ENCODE measurements at regions not wholly inside any gene's neighbourhood (a gene's known extent, or its start where the extent isn't known, plus 50 kb on each side); places are given as distances from the start of the nearest gene placed in this dataset.

DNA sequence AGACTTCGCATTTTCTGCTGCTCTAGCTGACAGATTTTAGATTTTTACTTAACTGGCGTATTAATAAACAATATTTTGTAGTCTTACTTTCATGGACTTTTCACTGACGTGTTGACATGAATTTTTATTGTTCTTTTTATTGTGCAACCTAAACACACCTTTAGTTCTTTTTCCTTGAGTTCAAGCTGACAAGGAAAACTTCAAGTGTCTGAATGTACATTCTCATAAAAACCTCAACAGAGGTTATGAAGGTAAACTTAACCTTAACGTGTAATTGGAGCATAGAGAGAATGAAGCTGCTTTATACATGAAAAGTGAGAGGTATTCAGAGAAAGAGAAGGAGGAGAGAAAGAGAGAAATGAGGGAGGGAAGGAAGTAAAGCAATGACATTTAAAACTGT, 364.3 kb upstream of the CT83 start:
- H3K36me3 Mint-ChIP-seq: no peaks in the 10 kb centered on the region
- no peak overlapping the region for H3K4me3 ChIP-seq (ENCODE audit: low read length)
- no peaks in the 10 kb centered on the region for H3K27me3 Mint-ChIP-seq
- intact Hi-C loops (cut with micrococcal nuclease): no loop called here
- no peak overlapping the region for H3K27ac ChIP-seq (ENCODE audit: low read depth, low read length)
- no peak for DNase-seq
- no peaks in the 10 kb centered on the region for H3K4me1 Mint-ChIP-seq
- no peaks in the 10 kb centered on the region for H3K9me3 ChIP-seq (ENCODE audit: control insufficient read depth in 2 of 3, low read length in 3 of 3)
- ChIA-PET POLR2A (no interaction called here), CTCF (no interaction called here)
- no peak overlapping the region for H3K27ac Mint-ChIP-seq
- ATAC-seq: no peak
- no peaks in the 10 kb centered on the region for H3K36me3 ChIP-seq (ENCODE audit: control insufficient read depth in 2 of 3, insufficient read depth in 3 of 3, low read length in 3 of 3)
- no peaks in the 10 kb centered on the region for H3K27me3 ChIP-seq (ENCODE audit: control insufficient read depth in 2 of 2, insufficient read depth in 2 of 2, low read length in 2 of 2)
- H3K9me3 Mint-ChIP-seq: no peaks in the 10 kb centered on the region
- no peak overlapping the region for H3K4me3 Mint-ChIP-seq
- H3K4me1 ChIP-seq (ENCODE audit: control insufficient read depth in 2 of 2, insufficient read depth in 2 of 2, low read length in 2 of 2): no peaks in the 10 kb centered on the region

DNA sequence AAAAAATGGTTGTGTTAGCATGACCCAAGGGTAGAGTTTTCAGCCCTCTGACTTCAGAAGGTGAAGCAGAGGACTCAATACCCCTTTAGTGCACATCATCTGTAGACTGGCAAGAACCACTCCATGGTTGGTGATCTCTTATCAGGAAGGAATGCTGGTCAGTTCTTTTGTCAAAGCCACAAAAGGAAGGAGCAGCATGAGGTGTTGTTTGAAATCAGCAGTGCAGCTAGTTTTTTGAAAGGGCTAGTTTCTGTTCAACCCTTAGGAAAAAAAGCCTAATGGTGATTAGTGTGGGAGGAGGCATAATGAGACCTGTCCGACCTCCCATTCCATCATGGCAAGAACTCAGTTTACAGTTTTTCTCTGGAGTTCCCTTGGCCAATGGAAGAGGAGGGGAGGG, 362.0 kb upstream of the CT83 start:
- no peak for ATAC-seq
- no peak overlapping the region for H3K27ac ChIP-seq (ENCODE audit: low read depth, low read length)
- no peaks in the 10 kb centered on the region for H3K9me3 ChIP-seq (ENCODE audit: control insufficient read depth in 2 of 3, low read length in 3 of 3)
- ChIA-PET POLR2A (no interaction called here), CTCF (no interaction called here)
- H3K36me3 Mint-ChIP-seq: no peaks in the 10 kb centered on the region
- H3K9me3 Mint-ChIP-seq: peaks cover 0 to 2% (median 0%) of the 10 kb centered on the region in 11 donors
- H3K4me3 ChIP-seq (ENCODE audit: low read length): no peak overlapping the region
- no peaks in the 10 kb centered on the region for H3K36me3 ChIP-seq (ENCODE audit: control insufficient read depth in 2 of 3, insufficient read depth in 3 of 3, low read length in 3 of 3)
- H3K4me1 ChIP-seq (ENCODE audit: control insufficient read depth in 2 of 2, insufficient read depth in 2 of 2, low read length in 2 of 2): no peaks in the 10 kb centered on the region
- H3K27me3 ChIP-seq (ENCODE audit: control insufficient read depth in 2 of 2, insufficient read depth in 2 of 2, low read length in 2 of 2): no peaks in the 10 kb centered on the region
- no peaks in the 10 kb centered on the region for H3K4me1 Mint-ChIP-seq
- H3K4me3 Mint-ChIP-seq: no peak overlapping the region
- no peak overlapping the region for H3K27ac Mint-ChIP-seq
- no peaks in the 10 kb centered on the region for H3K27me3 Mint-ChIP-seq
- intact Hi-C loops (cut with micrococcal nuclease): no loop called here
- no peak for DNase-seq

DNA sequence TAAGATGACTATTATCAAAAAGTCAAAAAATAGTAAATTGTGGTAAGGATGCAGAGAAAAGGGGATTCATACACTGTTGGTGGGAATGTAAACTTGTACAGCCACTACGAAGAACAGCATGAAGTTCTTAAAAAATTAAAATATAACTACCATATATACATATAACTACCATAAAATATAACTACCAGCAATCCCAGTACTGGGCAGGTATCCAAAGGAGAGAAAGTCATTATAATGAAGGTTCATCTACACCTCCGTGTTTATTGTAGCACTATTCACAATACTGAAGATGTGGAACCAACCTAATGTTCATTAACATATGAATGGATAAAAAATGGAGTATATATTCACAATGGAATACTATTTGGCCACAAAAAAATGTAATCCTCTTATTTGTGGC, 360.9 kb upstream of the CT83 start:
- Histone ChIP-seq H3K4me1 (ENCODE audit: control insufficient read depth in 2 of 2, insufficient read depth in 2 of 2, low read length in 2 of 2) (no peaks in the 10 kb centered on the region), H3K9me3 (ENCODE audit: control insufficient read depth in 2 of 3, low read length in 3 of 3) (no peaks in the 10 kb centered on the region), H3K36me3 (ENCODE audit: control insufficient read depth in 2 of 3, insufficient read depth in 3 of 3, low read length in 3 of 3) (no peaks in the 10 kb centered on the region), H3K4me3 (ENCODE audit: low read length) (no peak overlapping the region), H3K27me3 (ENCODE audit: control insufficient read depth in 2 of 2, insufficient read depth in 2 of 2, low read length in 2 of 2) (no peaks in the 10 kb centered on the region), H3K27ac (ENCODE audit: low read depth, low read length) (no peak overlapping the region)
- DNase-seq (no peak), ATAC-seq (no peak)
- Mint-ChIP-seq H3K4me1 (no peaks in the 10 kb centered on the region), H3K4me3 (no peak overlapping the region), H3K9me3 (peaks cover 0 to 2% (median 0%) of the 10 kb centered on the region in 11 donors), H3K27me3 (no peaks in the 10 kb centered on the region), H3K36me3 (no peaks in the 10 kb centered on the region), H3K27ac (no peak overlapping the region)
- CTCF ChIA-PET: no interaction called here
- intact Hi-C loops (cut with micrococcal nuclease): no loop called here
- POLR2A ChIA-PET: no interaction called here

DNA sequence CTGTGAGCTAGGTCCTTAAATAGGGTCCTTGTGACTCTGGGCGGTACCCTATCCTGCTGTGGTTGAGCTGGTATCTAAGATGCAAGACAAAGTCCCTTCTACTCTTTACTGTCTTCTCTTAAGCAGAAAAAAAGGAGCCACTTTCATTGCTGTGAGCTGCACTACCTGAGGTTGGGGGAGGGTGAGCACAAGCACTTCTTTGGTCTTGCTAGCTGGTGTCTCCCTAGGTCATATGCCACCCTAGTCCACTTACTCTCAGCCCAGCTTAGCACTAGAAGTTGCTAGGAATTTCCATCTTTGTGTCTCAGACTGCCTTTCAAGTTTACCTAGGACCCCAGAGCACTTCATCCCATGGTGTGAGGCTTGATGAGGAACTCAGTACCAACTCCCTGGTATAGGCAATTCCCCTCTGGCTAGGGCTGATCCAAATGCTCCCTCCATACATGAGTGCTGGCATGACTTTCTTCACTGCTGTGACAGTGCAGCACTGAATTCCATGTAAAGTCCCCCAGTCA, 343.6 kb upstream of the CT83 start:
- no peak for DNase-seq

DNA sequence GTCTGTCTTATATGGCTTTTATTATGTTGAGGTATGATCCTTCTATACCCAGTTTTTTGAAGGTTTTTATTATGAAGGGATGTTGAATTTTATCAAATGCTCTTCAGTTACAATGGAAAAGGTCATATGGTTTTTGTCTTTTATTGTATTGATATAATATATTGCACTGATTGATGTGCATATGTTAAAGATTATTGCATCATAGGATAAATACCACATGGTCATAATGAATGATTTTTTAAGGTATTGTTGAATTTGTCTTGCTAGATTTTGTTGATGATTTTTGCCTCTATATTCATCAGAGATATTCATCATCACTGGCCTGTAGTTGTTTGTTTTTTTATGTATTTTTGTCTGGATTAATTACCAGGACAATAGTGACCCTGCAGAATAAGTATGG, 339.2 kb upstream of the CT83 start:
- CTCF ChIA-PET: no interaction called here
- Histone ChIP-seq H3K4me1 (ENCODE audit: control insufficient read depth in 2 of 2, insufficient read depth in 2 of 2, low read length in 2 of 2) (no peaks in the 10 kb centered on the region), H3K27me3 (ENCODE audit: control insufficient read depth in 2 of 2, insufficient read depth in 2 of 2, low read length in 2 of 2) (no peaks in the 10 kb centered on the region), H3K4me3 (ENCODE audit: low read length) (no peak overlapping the region), H3K36me3 (ENCODE audit: control insufficient read depth in 2 of 3, insufficient read depth in 3 of 3, low read length in 3 of 3) (no peaks in the 10 kb centered on the region), H3K27ac (ENCODE audit: low read depth, low read length) (no peak overlapping the region), H3K9me3 (ENCODE audit: control insufficient read depth in 2 of 3, low read length in 3 of 3) (no peaks in the 10 kb centered on the region)
- POLR2A ChIA-PET: no interaction called here
- Mint-ChIP-seq H3K9me3 (peaks cover 0 to 8% (median 2%) of the 10 kb centered on the region in 11 donors), H3K4me1 (no peaks in the 10 kb centered on the region), H3K4me3 (no peak overlapping the region), H3K27me3 (no peaks in the 10 kb centered on the region), H3K27ac (no peak overlapping the region), H3K36me3 (no peaks in the 10 kb centered on the region)
- ATAC-seq: no peak
- DNase-seq: no peak
- intact Hi-C loops (cut with micrococcal nuclease): no loop called here

More for the DNA sequence above, 343.6 kb upstream of the CT83 start:
- Mint-ChIP-seq H3K27ac (no peak overlapping the region), H3K27me3 (no peaks in the 10 kb centered on the region), H3K36me3 (no peaks in the 10 kb centered on the region), H3K4me1 (no peaks in the 10 kb centered on the region), H3K4me3 (no peak overlapping the region), H3K9me3 (peaks cover 0 to 3% (median 0%) of the 10 kb centered on the region in 11 donors)
- H3K4me3 ChIP-seq (ENCODE audit: low read length): no peak overlapping the region
- no peak for ATAC-seq
- no peaks in the 10 kb centered on the region for H3K9me3 ChIP-seq (ENCODE audit: control insufficient read depth in 2 of 3, low read length in 3 of 3)
- POLR2A ChIA-PET: no interaction called here
- no peaks in the 10 kb centered on the region for H3K27me3 ChIP-seq (ENCODE audit: control insufficient read depth in 2 of 2, insufficient read depth in 2 of 2, low read length in 2 of 2)
- CTCF ChIA-PET: no interaction called here
- no peaks in the 10 kb centered on the region for H3K36me3 ChIP-seq (ENCODE audit: control insufficient read depth in 2 of 3, insufficient read depth in 3 of 3, low read length in 3 of 3)
- H3K27ac ChIP-seq (ENCODE audit: low read depth, low read length): no peak overlapping the region
- intact Hi-C loops (cut with micrococcal nuclease): no loop called here
- no peaks in the 10 kb centered on the region for H3K4me1 ChIP-seq (ENCODE audit: control insufficient read depth in 2 of 2, insufficient read depth in 2 of 2, low read length in 2 of 2)

DNA sequence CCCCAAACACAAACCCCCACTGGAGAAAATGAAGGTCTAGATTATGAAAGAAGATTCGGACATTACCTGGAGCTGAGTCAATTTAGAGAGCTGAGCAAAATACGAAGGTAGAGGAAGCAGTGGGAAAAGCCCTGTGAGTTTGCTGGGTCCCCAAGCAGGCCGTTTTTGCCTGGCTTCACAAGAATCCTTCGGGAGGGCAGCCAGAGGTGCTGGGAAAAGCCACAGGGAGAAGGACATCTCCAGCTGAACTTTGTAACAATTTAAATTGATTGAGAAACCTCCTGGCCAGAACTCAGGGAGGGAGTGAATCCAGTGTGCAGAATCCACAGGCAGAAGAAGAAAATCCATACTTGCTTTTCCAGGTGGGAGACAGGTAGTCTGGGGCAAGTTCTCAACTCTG, 319.1 kb upstream of the CT83 start:
- ChIA-PET CTCF (no interaction called here), POLR2A (no interaction called here)
- H3K4me1 ChIP-seq (ENCODE audit: control insufficient read depth in 2 of 2, insufficient read depth in 2 of 2, low read length in 2 of 2): no peaks in the 10 kb centered on the region
- no peaks in the 10 kb centered on the region for H3K36me3 ChIP-seq (ENCODE audit: control insufficient read depth in 2 of 3, insufficient read depth in 3 of 3, low read length in 3 of 3)
- ATAC-seq: no peak
- H3K9me3 ChIP-seq (ENCODE audit: control insufficient read depth in 2 of 3, low read length in 3 of 3): no peaks in the 10 kb centered on the region
- H3K9me3 Mint-ChIP-seq: peaks cover 0 to 17% (median 3%) of the 10 kb centered on the region in 11 donors
- H3K36me3 Mint-ChIP-seq: no peaks in the 10 kb centered on the region
- H3K27ac Mint-ChIP-seq: no peak overlapping the region
- H3K4me1 Mint-ChIP-seq: no peaks in the 10 kb centered on the region
- DNase-seq: no peak
- intact Hi-C loops (cut with micrococcal nuclease): no loop called here
- no peak overlapping the region for H3K4me3 Mint-ChIP-seq
- H3K27ac ChIP-seq (ENCODE audit: low read depth, low read length): no peak overlapping the region
- no peaks in the 10 kb centered on the region for H3K27me3 Mint-ChIP-seq
- no peaks in the 10 kb centered on the region for H3K27me3 ChIP-seq (ENCODE audit: control insufficient read depth in 2 of 2, insufficient read depth in 2 of 2, low read length in 2 of 2)
- H3K4me3 ChIP-seq (ENCODE audit: low read length): no peak overlapping the region

DNA sequence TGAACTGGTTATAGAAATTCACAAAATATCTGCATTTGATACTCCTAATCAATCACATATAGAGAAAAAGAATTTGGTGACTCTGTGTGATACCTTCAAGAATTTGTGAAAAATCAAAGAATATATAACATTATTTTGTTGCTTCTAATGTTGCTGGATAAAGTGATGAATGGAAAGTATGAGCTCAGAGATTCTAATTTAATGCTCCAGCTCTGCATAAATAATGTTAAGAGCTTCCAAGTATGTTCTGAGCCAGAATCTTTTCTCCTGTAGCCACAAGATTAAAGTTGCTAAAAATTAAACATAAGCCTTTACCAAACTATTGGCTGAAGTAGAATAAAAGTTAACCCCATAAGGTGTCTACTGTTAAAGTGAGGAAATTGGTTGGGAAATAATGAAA, 294.7 kb upstream of the CT83 start:
- H3K4me1 Mint-ChIP-seq: no peaks in the 10 kb centered on the region
- no peak overlapping the region for H3K27ac Mint-ChIP-seq
- ATAC-seq (no peak), DNase-seq (no peak)
- H3K9me3 Mint-ChIP-seq: peaks cover 0 to 4% (median 0%) of the 10 kb centered on the region in 11 donors
- CTCF ChIA-PET: no interaction called here
- Histone ChIP-seq H3K27ac (ENCODE audit: low read depth, low read length) (no peak overlapping the region), H3K4me1 (ENCODE audit: control insufficient read depth in 2 of 2, insufficient read depth in 2 of 2, low read length in 2 of 2) (no peaks in the 10 kb centered on the region), H3K9me3 (ENCODE audit: control insufficient read depth in 2 of 3, low read length in 3 of 3) (no peaks in the 10 kb centered on the region), H3K36me3 (ENCODE audit: control insufficient read depth in 2 of 3, insufficient read depth in 3 of 3, low read length in 3 of 3) (no peaks in the 10 kb centered on the region), H3K4me3 (ENCODE audit: low read length) (no peak overlapping the region), H3K27me3 (ENCODE audit: control insufficient read depth in 2 of 2, insufficient read depth in 2 of 2, low read length in 2 of 2) (no peaks in the 10 kb centered on the region)
- intact Hi-C loops (cut with micrococcal nuclease): no loop called here
- no peaks in the 10 kb centered on the region for H3K36me3 Mint-ChIP-seq
- POLR2A ChIA-PET: no interaction called here
- no peak overlapping the region for H3K4me3 Mint-ChIP-seq
- no peaks in the 10 kb centered on the region for H3K27me3 Mint-ChIP-seq
